ENCODE measurements at regions not wholly inside any gene's neighbourhood (a gene's known extent, or its start where the extent isn't known, plus 50 kb on each side); places are given as distances from the start of the nearest gene placed in this dataset.

GRCh38 chr20:63116412-63117106, 99.4 kb downstream of the YTHDF1 start (continued):
- TF ChIP-seq HNF1A (IDR thresholded peaks at IDR 0.05; ENCODE audit: low read depth) (no peak), HNF1A (CRISPR knock-in tag; IDR thresholded peaks at IDR 0.05; ENCODE audit: borderline replicate concordance) (no peak; the same call in 1 of the 2 replicates), E2F1 (CRISPR knock-in tag; IDR thresholded peaks at IDR 0.05) (no peak), CHD2 (IDR thresholded peaks at IDR 0.05; ENCODE audit: low read depth, low read length) (no peak), NPAS2 (CRISPR knock-in tag; IDR thresholded peaks at IDR 0.05; ENCODE audit: borderline replicate concordance) (no peak), NFKB2 (CRISPR knock-in tag; IDR thresholded peaks at IDR 0.05; ENCODE audit: borderline replicate concordance) (peak; percentile 92), ZBTB46 (CRISPR knock-in tag; IDR thresholded peaks at IDR 0.05; ENCODE audit: borderline replicate concordance) (no peak), ZNF343 (CRISPR knock-in tag; IDR thresholded peaks at IDR 0.05) (no peak), TBL1XR1 (IDR thresholded peaks at IDR 0.05; ENCODE audit: borderline replicate concordance, low read length, partially characterized antibody) (no peak), SOX5 (CRISPR knock-in tag; IDR thresholded peaks at IDR 0.05; ENCODE audit: borderline replicate concordance) (peak; percentile 41; the same call in 1 of the 2 replicates), MEIS2 (CRISPR knock-in tag; IDR thresholded peaks at IDR 0.05) (peak; percentile 87), HOXA9 (CRISPR knock-in tag; IDR thresholded peaks at IDR 0.05; ENCODE audit: borderline replicate concordance) (peak; percentile 78; the same call in 1 of the 2 replicates), SALL2 (CRISPR knock-in tag; IDR thresholded peaks at IDR 0.05) (0 out of 2 replicates have a peak, but pooled peaks have one; percentile 74), ZNF503 (CRISPR knock-in tag; IDR thresholded peaks at IDR 0.05) (peak; percentile 63; the same call in 1 of the 2 replicates), TAF15 (IDR thresholded peaks at IDR 0.05; ENCODE audit: low read depth, low read length, poor library complexity, severe bottlenecking) (no peak), SATB2 (CRISPR knock-in tag; IDR thresholded peaks at IDR 0.05) (peak; percentile 67; the same call in 1 of the 2 replicates), ZNF225 (CRISPR knock-in tag; IDR thresholded peaks at IDR 0.05) (peak; percentile 49; the same call in 1 of the 2 replicates), ZNF33A (CRISPR knock-in tag; IDR thresholded peaks at IDR 0.05; ENCODE audit: borderline replicate concordance) (0 out of 2 replicates have a peak, but pooled peaks have one; percentile 25), KLF12 (CRISPR knock-in tag; IDR thresholded peaks at IDR 0.05; ENCODE audit: borderline replicate concordance) (peak; percentile 85; the same call in 1 of the 2 replicates), YEATS2 (CRISPR knock-in tag; IDR thresholded peaks at IDR 0.05; ENCODE audit: borderline replicate concordance) (peak; percentile 31; the same call in 1 of the 2 replicates)

Data from HepG2 (cell line).